A549 (cell line): ENCODE measurements at regions not wholly inside any gene's neighbourhood (a gene's known extent, or its start where the extent isn't known, plus 50 kb on each side); places are given as distances from the start of the nearest gene placed in this dataset.
"Not testable (repeated sequence)": the region's sequence is repeated elsewhere in the genome, so short reads cannot be mapped to it uniquely, and the experiment has no call there.

ENCODE experiments used
- ATAC-seq, 2 experiments: fragments of 200-7000 bp in 1 of 2; fragments of >200 bp in 1 of 2; cut with Nextera tagmentation in 1 of 2; cut with Tn5 transposase in 1 of 2; 3 replicates each; pipeline versions ENCODE4 v1.8.0 to v1.9.1; 2018 to 2020; ENCODE audit warnings: mild to moderate bottlenecking in 1 of 2, moderate library complexity in 1 of 2
- CTCF ChIA-PET: fragments of 300-600 bp; sonication (Branson Sonifier 250); formaldehyde crosslinking; extraction: SDS; loops from one replicate; lab custom pipeline; 2021; ENCODE audit warnings: antibody characterized with exemption, inconsistent platforms; lab: Yijun Ruan, JAX
- POLR2A ChIA-PET: fragments of 350-600 bp; formaldehyde crosslinking; extraction: SDS; loops from one replicate; lab custom pipeline; 2021; ENCODE audit warnings: antibody characterized with exemption, inconsistent platforms; lab: Yijun Ruan, JAX
- DNase-seq, 2 experiments: peaks; one replicate each; pipeline versions ENCODE4 v3.0.0 to v3.0.0-alpha.2; 2011 to 2016; ENCODE audit warnings: low read depth in 1 of 2, low spot score in 1 of 2
- FAIRE-seq: peaks from 2 replicates; lab custom pipeline; 2011; peaks lifted over from hg19 to GRCh38; lab: Jason Lieb, UNC
- H3K27ac ChIP-seq, 2 experiments: fragments of >200 bp; sonication (Bioruptor Twin); formaldehyde crosslinking; 3 replicates each; pipeline ENCODE4 v1.5.1; 2016 to 2017
- H3K4me1 ChIP-seq: fragments of >200 bp; sonication (Bioruptor Twin); formaldehyde crosslinking; 3 replicates; pipeline ENCODE4 v1.6.1; 2016
- H3K4me2 ChIP-seq: fragments of >200 bp; sonication (Bioruptor Twin); formaldehyde crosslinking; 3 replicates; pipeline ENCODE4 v1.6.1; 2016
- H3K4me3 ChIP-seq: fragments of >200 bp; sonication (Bioruptor Twin); formaldehyde crosslinking; 3 replicates; pipeline ENCODE4 v1.5.1; 2016
- H3K9me3 ChIP-seq: fragments of >200 bp; sonication (Bioruptor Twin); formaldehyde crosslinking; 3 replicates; pipeline ENCODE4 v1.6.1; 2016
- BHLHE40 ChIP-seq: IDR thresholded peaks from 2 replicates; pipeline ENCODE4 v1.6.1; 2012; ENCODE audit warnings: low read depth, low read length, inconsistent platforms
- CBX8 ChIP-seq: fragments of 200-600 bp; sonication (generic); IDR thresholded peaks from 2 replicates; pipeline ENCODE4 v1.6.1; 2016
- CTCF ChIP-seq: fragments of >200 bp; sonication (Bioruptor Twin); formaldehyde crosslinking; IDR thresholded peaks from 3 replicates; pipeline ENCODE4 v1.5.1; 2016
- EHF ChIP-seq: fragments of 250-450 bp; sonication (Bioruptor Pico); IDR thresholded peaks from 2 replicates; pipeline ENCODE4 v1.5.0; 2020; ENCODE audit warnings: mild to moderate bottlenecking
- EHMT2 ChIP-seq: fragments of 200-600 bp; sonication (generic); IDR thresholded peaks from 2 replicates; pipeline ENCODE4 v1.6.1; 2016; ENCODE audit warnings: antibody characterized with exemption, low read depth, mild to moderate bottlenecking, moderate library complexity
- ESRRA ChIP-seq: fragments of 150-350 bp; IDR thresholded peaks from 2 replicates; pipeline ENCODE4 v1.6.1; 2014; ENCODE audit warnings: mild to moderate bottlenecking, low read length, borderline replicate concordance
- FOSL2 ChIP-seq, 2 experiments: fragments of 450-650 bp in 1 of 2; fragments of >200 bp in 1 of 2; sonication (Bioruptor Twin) in 1 of 2; formaldehyde crosslinking; IDR thresholded peaks; 2 replicates each; pipeline versions ENCODE4 v1.5.0 to v1.6.1; 2016 to 2020; ENCODE audit warnings: mild to moderate bottlenecking in 1 of 2, moderate library complexity in 1 of 2
- FOXS1 ChIP-seq: fragments of 250-450 bp; sonication (Bioruptor Pico); IDR thresholded peaks from 2 replicates; pipeline ENCODE4 v1.5.0; 2020; ENCODE audit warnings: mild to moderate bottlenecking, moderate library complexity
- HOXB13 ChIP-seq: fragments of 250-450 bp; sonication (Bioruptor Pico); IDR thresholded peaks from 2 replicates; pipeline ENCODE4 v1.5.0; 2020; ENCODE audit warnings: low read depth, mild to moderate bottlenecking, moderate library complexity
- JUN ChIP-seq, 2 experiments: fragments of >200 bp; sonication (Bioruptor Twin); formaldehyde crosslinking; IDR thresholded peaks; 2 replicates in 1 of 2; 3 replicates in 1 of 2; pipeline ENCODE4 v1.6.1; 2016 to 2017
- MYC ChIP-seq: IDR thresholded peaks from 2 replicates; pipeline ENCODE4 v1.6.1; 2012; ENCODE audit warnings: mild to moderate bottlenecking, inconsistent platforms, low read length, improper control_type of control experiment, borderline replicate concordance
- NR3C1 ChIP-seq: fragments of >200 bp; sonication (Bioruptor Twin); formaldehyde crosslinking; IDR thresholded peaks from 3 replicates; pipeline ENCODE4 v1.6.1; 2017
- PBX3 ChIP-seq: IDR thresholded peaks from 2 replicates; pipeline ENCODE4 v1.6.1; 2012
- PHF8 ChIP-seq: fragments of 200-600 bp; sonication (generic); IDR thresholded peaks from 2 replicates; pipeline ENCODE4 v1.6.1; 2016; ENCODE audit warnings: low read depth, mild to moderate bottlenecking, antibody characterized with exemption, moderate library complexity, borderline replicate concordance
- POLR2AphosphoS2 ChIP-seq: conservative IDR thresholded peaks from 2 replicates; pipeline ENCODE4 v1.6.1; 2012; ENCODE audit warnings: low read length, improper control_type of control experiment, inconsistent platforms
- RARB ChIP-seq: fragments of 250-450 bp; sonication (Bioruptor Pico); IDR thresholded peaks from 2 replicates; pipeline ENCODE4 v1.8.0; 2021; ENCODE audit warnings: mild to moderate bottlenecking, moderate library complexity
- RCOR1 ChIP-seq: fragments of 150-350 bp; IDR thresholded peaks from 2 replicates; pipeline ENCODE4 v1.6.1; 2014; ENCODE audit warnings: antibody characterized with exemption, low read length, low read depth
- SMC3 ChIP-seq: fragments of >200 bp; sonication (Bioruptor Twin); formaldehyde crosslinking; IDR thresholded peaks from 3 replicates; pipeline ENCODE4 v1.6.1; 2018; ENCODE audit warnings: inconsistent platforms
- SREBF2 ChIP-seq: fragments of 450-650 bp; IDR thresholded peaks from 2 replicates; pipeline ENCODE4 v1.6.1; 2014; ENCODE audit warnings: mild to moderate bottlenecking, moderate library complexity
- ZC3H11A ChIP-seq: fragments of 450-650 bp; IDR thresholded peaks from 2 replicates; pipeline ENCODE4 v1.6.1; 2014; ENCODE audit warnings: antibody characterized with exemption, mild to moderate bottlenecking
- WGBS: methylation state at CpG from one replicate; pipeline ENCODE4 v1.1.6; 2017; ENCODE audit errors: missing lambda C conversion rate; 5-methylcytosine and 5-hydroxymethylcytosine counted together
- TF ChIP-seq, protein P1 (sequence below): IDR thresholded peaks from 2 replicates; pipeline ENCODE4 v1.6.1; 2012
- TF ChIP-seq, protein P2 (sequence below): fragments of >200 bp; sonication (Bioruptor Twin); formaldehyde crosslinking; IDR thresholded peaks from 3 replicates; pipeline ENCODE4 v1.6.1; 2016

- WGBS, result 4% methylated on average over 4 of the region's 5 CpGs
- Histone ChIP-seq H3K27ac (no peak overlapping the region), H3K4me3 (no peak overlapping the region)
These were observed 99.6 kb upstream of the FGF16 start for GRCh38 chrX:77347572-77347971.

DNA sequence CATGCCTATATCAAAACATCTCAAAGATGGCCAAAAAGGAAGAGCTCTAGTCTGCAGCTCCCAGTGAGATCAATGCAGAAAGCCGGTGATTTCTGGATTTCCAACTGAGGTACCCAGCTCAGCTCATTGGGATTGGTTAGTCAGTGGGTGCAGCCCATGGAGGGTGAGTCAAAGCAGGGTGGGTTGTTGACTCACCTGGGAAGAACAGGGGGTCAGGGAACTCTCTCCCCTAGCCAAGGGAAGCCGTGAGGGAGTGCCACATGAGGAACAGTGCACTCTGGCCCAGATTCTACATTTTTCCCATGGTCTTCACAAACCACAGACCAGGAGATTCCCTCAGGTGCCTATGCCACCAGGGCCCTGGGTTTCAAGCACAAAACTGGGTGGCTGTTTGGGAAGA lies 57.3 kb upstream of the FGF16 start:
- 33% methylated on average over 1 of the region's 2 CpGs for WGBS
- ATAC-seq (no peak), FAIRE-seq (no peak), DNase-seq (no peak)
- CTCF ChIA-PET, result no interaction called here
- Histone ChIP-seq H3K27ac (no peak overlapping the region), H3K4me2 (no peak overlapping the region), H3K9me3 (no peaks in the 10 kb centered on the region), H3K4me1 (no peaks in the 10 kb centered on the region)
- POLR2A ChIA-PET, result no interaction called here
- TF ChIP-seq BHLHE40 (no peak), FOSL2 (IDR thresholded peaks at IDR 0.05) (no peak), FOSL2 (CRISPR knock-in tag; IDR thresholded peaks at IDR 0.05) (no peak), JUN (IDR thresholded peaks at IDR 0.05) (no peak), ESRRA (no peak), EHMT2 (no peak), CBX8 (no peak), ZC3H11A (no peak), HOXB13 (CRISPR knock-in tag) (no peak)
- TF ChIP-seq, protein P1, sequence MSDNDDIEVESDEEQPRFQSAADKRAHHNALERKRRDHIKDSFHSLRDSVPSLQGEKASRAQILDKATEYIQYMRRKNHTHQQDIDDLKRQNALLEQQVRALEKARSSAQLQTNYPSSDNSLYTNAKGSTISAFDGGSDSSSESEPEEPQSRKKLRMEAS, result no peak
- TF ChIP-seq, protein P2, sequence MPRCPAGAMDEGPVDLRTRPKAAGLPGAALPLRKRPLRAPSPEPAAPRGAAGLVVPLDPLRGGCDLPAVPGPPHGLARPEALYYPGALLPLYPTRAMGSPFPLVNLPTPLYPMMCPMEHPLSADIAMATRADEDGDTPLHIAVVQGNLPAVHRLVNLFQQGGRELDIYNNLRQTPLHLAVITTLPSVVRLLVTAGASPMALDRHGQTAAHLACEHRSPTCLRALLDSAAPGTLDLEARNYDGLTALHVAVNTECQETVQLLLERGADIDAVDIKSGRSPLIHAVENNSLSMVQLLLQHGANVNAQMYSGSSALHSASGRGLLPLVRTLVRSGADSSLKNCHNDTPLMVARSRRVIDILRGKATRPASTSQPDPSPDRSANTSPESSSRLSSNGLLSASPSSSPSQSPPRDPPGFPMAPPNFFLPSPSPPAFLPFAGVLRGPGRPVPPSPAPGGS, result no peak
- TF ChIP-seq, all 56 proteins: peak for 0
- H3K4me3 ChIP-seq, result no peak overlapping the region

More at GRCh38 chrX:77347572-77347971, 99.6 kb upstream of the FGF16 start:
- H3K4me2 ChIP-seq, result no peak overlapping the region
- no peaks in the 10 kb centered on the region for H3K4me1 ChIP-seq
- CTCF ChIA-PET, result no interaction called here
- TF ChIP-seq MYC, result no peak
- TF ChIP-seq, protein P1, result no peak
- no peak for TF ChIP-seq RCOR1
- TF ChIP-seq CBX8, result no peak
- no peak for TF ChIP-seq RARB (CRISPR knock-in tag)
- no peak for TF ChIP-seq FOXS1
- TF ChIP-seq SREBF2, result no peak
- no peak for TF ChIP-seq POLR2AphosphoS2
- TF ChIP-seq CTCF, result no peak
- no peak for TF ChIP-seq EHF (CRISPR knock-in tag)
- TF ChIP-seq NR3C1, result no peak
- no peak for TF ChIP-seq PBX3
- no peak for TF ChIP-seq PHF8
- no peak for TF ChIP-seq SMC3
- DNase-seq, result no peak
- H3K9me3 ChIP-seq, result no peaks in the 10 kb centered on the region
- ATAC-seq, result peak in 1 of 2 experiments; percentile 49; a peak in 1 of 6 replicates
- POLR2A ChIA-PET, result no interaction called here
- no peak for FAIRE-seq

GRCh38 chrX:77390365-77390764 lies 56.8 kb upstream of the FGF16 start:
- WGBS, result 42% methylated on average over 6 of the region's 7 CpGs
- CTCF ChIA-PET, H3K4me3 ChIP-seq, FAIRE-seq, H3K9me3 ChIP-seq, H3K4me1 ChIP-seq, H3K4me2 ChIP-seq, H3K27ac ChIP-seq, ATAC-seq, POLR2A ChIA-PET, DNase-seq: not testable (repeated sequence)
